Effector CD4-positive, alpha-beta T cell (primary cell): ENCODE measurements at regions not wholly inside any gene's neighbourhood (a gene's known extent, or its start where the extent isn't known, plus 50 kb on each side); places are given as distances from the start of the nearest gene placed in this dataset.
A peak's percentile ranks its signal among the peaks of the same experiment; 100 is the strongest.
"Not testable (repeated sequence)": the region's sequence is repeated elsewhere in the genome, so short reads cannot be mapped to it uniquely, and the experiment has no call there.

Source experiments
- DNase-seq: peaks from one replicate; pipeline ENCODE4 v3.0.0-alpha.2; 2020

DNA sequence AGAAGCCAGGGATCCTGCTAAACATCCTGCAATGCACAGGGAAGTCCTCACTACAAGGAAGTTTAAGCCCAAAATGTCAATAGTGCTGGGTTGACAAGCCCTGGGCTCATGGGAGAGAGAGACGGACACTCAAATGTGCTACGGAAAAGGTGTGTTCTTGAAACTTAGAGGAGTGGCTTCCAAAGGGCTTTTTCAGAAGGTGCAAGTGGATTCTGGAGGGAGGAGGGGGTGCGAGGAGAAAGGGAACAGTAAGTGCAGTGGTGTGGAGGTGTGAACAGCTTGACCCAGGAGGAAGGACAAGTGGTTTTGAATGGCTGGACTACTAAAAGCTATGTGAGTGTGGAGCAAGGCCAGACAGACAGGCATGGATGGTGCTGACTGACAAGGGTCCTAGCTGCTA lies 50.4 kb upstream of the CECR2 start:
- no peak for DNase-seq

DNA sequence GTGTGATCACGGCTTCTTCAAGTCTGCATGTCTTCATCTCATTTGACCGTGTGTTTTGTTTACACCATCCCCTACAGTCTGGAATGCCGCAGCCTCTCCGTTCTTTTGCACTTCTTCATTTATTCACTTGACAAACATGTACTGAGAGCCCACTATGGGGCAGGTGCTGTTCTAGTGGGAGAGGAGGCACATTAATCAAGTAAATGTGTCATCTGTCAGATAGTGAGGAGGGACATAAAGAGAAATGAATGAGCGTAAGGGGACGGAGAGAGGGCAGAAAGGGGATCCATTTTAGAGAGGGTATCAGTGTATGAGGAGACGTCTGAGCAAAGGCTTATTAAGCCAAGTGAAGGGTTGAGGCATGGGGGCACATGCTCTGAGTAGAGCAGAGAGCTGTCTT lies 54.0 kb upstream of the CECR2 start:
- no peak for DNase-seq

DNA sequence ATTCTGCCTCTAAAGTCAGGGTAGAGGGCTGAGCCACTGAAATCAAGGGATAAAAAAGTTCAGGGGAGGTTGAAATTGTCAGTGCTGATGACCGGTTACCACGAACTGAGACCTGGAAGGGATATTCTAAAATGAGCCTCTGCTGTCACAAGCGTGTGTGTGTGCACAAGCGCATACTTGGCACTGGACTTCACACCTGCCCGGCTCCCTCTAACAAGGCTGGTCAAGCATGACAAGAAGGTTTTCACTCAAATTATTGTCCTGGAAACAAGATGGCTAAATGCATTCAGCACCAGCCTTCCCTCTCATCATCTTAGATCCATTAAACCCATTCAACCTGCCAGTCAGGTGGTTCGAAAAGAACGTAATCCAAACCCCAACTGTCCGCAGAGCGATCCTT lies 54.8 kb upstream of the CECR2 start:
- no peak for DNase-seq

DNA sequence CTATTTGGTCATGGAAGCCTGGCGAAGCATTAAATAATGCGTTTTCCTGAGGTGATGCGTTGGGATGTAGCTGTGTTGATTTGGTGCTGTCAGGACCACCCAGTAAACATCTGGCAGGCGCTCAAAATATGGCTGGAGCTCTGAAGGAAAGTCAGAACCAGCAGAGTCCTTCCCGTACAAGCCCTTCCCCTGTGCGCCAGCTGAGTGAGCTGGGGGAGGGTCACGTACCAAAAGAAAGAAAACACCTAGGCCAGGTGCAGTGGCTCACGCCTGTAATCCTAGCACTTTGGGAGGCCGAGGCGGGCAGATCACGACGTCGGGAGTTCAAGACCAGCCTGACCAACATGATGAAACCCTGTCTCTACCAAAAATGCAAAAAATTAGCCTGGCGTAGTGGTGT lies 55.6 kb upstream of the CECR2 start:
- DNase-seq: no peak

DNA sequence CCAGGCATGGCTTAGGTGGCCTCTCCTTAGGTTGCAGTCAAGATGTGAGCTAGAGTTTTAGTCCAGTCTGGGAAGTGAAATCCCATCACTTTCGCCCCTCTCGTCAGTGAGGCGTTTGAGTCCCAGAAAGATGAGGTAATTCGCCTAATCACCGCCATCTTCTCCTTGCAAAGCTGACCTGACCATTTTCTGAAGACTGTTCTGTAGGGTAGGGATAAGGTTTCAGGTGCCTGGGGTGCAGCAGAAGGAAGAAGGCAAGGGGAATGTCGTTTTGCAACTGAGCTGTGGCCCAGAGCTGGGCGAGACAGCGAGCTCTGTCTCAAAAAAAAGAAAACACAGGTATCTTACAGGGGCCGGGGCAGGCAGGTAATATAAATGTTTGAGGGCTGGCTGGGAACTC lies 61.7 kb upstream of the CECR2 start:
- no peak for DNase-seq

DNA sequence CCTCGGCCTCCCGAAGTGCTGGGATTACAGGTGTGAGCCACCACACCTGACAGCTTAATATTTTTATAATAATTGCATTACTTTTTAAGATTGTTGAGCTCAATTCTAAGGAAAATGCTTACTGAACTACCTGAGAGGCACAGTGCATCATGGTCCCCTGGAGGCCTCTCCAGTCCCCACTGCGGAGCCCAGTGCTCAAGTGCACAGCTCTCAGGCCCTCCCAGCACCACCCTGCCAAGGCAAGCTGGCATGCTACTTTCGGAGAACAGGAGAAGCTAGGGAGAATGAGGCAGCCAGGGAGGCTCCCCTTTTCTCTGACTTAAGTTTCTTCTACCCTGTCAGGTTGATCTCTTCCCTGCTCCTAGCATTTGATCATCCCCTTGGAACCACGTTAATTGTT lies 64.2 kb upstream of the CECR2 start:
- no peak for DNase-seq

DNA sequence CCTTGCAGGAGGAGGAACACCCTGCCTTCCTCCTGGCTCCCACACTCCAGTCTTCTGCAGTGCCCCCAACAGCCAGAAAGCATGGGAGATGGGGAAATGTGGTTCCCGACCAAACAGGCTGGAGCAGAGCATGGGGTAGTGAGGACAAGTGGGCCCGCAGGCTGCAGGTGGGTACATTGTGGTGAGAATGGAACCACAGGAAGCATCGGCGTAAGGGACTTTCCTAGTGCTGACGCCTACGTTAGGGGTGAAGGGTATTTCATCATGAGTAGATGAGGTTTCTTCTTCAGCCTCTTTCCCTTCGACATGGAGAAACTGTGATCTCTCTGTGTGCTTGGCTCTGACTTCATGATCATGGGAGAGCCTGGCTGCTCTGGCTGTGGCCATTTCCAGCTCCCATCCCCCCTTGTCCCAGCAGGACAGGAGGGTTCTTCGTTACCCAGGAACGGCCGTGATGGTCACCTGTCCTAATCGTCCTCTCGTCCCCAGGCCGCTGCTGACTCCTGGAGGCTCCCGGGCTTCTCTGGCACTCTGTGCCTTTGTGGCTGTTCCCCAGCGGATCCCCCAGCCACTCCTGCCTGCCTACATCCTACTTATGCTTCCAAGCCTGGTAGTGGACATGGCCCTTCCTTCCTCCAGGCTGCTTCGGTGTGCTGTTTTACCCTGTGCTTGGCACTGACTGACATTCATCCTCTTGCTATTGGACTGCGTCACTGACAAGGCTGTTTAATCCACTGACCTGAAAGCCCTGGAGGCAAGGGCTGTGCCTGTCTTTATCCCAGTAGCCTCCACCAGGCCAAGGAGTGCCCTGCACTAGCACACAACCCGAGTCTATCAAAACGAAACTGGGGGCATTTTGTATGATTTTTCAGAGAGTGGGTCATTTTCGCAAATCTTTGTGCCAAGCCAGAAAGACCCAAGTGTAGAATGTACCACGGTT lies 65.2 kb upstream of the CECR2 start:
- DNase-seq: peak; percentile 42

DNA sequence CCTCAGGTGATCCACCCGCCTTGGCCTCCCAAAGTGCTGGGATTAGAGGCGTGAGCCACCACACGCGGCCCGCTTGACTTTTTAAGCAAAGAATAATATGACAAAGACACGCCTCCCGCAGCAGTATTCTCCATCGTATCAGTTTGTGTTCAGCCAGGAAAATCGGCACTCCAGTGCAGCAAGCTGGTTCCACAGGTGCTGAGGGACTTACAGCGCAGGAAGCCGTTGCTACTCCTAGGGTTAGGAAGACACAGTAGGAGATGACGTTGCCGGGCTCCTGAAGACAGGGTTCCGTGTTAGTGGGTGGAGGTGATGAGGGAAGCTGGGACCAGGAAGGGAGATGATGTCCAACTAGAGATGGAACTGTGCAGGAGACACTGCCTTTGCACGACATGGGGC lies 65.8 kb upstream of the CECR2 start:
- DNase-seq: no peak

DNA sequence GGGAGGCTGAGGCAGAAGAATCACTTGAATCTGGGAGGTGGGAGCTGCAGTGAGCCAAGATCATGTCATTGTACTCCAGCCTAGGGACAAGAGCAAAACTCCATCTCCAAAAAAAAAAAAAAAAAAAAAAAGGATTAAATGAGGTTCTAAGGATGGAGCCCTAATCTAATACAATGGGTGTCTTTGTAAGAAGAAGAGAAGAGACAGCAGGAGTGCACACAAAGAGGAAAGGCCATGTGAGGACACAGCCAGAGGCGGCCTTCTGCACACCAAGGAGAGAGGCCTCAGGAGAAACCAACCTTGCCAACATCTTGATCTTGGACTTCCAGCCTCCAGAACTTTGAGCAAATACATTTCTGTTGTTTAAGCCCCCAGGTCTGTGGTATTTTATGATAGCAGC lies 66.6 kb upstream of the CECR2 start:
- DNase-seq: no peak

DNA sequence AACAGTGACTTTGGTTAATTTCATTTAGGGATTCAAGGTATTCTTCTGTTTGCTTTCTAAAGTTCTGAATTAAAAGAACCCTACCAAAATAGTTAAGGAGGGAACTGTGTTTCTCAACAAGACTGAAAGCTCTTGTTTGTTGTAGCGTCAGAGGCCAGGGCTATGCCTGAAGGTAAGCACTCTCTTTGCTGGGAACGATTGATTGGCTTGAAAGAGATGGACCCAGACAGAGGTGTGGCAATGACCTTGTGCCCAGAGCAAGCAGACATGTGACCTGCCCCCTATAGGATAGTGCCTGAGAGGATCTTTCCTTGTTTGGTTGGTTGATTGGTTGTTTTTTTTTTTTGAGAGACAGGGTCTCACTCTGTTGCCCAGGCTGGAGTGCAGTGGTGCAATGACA lies 68.3 kb upstream of the CECR2 start:
- no peak for DNase-seq

DNA sequence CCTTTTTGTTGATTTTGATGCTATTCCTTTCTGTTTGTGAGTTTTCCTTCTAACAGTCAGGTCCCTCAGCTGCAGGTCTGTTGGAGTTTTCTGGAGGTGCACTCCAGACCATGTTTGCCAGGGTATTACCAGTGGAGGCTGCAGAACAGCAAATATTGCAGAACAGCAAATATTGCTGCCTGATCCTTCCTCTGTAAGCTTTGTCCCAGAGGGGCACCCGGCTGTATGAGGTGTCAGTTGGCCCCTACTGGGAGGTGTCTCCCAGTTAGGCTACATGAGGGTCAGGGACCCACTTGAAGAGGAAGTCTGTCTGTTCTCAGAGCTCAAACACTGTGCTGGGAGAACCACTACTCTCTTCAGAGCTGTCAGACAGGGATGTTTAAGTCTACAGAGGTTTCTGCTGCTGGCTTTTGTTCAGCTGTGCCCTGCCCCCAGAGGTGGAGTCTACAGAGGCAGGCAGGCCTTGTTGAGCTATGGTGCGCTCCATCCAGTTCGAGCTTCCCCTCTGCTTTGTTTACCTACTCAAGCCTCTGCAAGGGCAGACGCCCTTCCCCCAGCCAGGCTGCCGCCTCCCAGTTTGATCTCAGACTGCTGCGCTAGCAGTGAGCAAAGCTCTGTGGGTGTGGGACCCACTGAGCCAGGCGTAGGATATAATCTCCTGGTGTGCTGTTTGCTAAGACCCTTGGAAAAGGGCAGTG lies 70.3 kb upstream of the CECR2 start:
- DNase-seq: not testable (repeated sequence)

DNA sequence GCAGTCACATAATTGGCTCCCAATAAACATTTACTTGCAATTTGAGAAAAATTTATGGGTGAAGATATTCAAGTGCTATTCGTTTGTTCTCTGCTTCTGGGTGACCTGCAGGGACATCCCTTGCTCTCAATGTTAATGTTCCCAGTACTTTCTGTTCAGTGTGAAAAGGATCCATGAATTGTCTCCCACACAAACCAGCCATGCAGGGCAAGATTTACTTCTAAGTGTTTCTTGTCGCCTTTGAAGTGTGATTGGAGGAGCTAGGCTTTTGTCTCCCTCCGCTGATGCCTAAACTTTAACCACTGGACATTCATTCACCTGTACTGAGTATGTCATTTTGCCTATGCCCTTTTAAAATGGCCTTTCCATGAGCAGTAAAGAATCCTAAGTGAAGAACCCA lies 66.4 kb upstream of the ADA2 start:
- DNase-seq: no peak

DNA sequence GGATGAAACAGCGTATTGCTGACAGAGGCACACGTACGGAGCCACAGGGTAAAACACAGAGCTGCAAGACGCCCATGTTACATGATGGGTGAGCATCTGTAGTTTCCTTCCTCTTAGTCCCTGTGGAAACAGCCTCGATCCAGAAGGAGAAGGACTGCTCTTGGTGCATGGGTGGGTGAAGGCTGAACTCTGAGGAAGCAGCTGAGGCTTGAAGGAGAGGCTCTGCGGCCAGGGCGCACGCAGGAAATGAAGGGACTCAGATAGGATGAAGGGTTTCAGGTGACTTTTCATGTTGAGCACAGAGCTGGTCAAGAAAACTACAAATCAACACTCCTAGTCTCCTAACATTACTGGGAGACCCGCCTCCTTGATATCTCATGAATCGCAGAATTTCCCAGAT lies 65.7 kb upstream of the ADA2 start:
- no peak for DNase-seq

DNA sequence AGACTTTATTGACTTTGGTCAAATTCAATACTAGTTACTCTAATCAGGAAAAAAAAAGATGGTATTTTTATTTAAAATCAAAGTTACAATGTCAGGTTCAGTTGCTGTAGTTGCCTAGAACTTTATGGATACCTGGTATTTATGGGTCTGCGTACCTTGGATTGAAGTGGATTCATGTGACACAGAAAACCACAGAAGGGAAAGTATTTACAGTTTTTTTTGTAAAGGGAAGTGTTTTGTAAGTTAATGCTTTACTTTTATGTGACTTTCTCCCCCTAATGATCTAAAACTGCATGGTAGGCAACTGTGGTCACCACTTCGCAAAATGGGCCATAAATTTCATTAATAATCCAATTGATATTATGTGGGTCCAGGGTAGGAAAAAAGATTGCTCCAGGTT lies 65.2 kb upstream of the ADA2 start:
- no peak for DNase-seq

DNA sequence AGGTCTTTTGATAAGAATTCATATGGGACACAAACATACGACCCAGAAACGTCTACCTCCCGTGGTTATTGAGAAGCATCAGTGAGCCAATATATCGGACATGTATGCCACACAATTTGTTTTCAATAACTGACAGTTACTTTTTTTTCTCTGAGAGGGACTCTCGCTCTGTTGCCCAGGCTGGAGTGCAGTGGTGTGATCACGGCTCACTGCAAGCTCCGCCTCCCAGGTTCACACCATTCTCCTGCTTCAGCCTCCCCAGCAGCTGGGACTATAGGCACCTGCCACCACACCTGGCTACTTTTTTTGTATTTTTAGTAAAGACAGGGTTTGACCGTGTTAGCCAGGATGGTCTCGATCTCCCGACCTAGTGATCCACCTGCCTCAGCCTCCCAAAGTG lies 64.6 kb upstream of the ADA2 start:
- not testable (repeated sequence) for DNase-seq

DNA sequence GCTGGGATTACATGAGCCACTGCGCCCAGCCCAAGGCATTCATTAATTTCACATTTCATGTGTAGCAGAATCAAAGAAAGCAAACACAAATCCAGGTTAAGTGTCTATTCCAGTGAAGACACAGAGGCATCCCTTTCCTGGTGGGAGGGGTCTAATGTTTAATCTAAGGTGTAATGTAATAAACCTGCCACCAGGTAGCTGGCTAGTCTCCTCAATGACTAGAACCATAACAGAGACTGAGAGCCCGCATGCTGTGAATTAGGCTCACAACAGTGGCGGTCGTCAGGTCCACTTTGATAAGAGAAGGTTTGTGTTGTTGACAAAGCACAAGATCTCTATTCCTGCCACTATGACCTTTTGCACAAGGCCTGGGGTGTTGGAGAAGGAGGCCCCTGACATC lies 64.2 kb upstream of the ADA2 start:
- no peak for DNase-seq

DNA sequence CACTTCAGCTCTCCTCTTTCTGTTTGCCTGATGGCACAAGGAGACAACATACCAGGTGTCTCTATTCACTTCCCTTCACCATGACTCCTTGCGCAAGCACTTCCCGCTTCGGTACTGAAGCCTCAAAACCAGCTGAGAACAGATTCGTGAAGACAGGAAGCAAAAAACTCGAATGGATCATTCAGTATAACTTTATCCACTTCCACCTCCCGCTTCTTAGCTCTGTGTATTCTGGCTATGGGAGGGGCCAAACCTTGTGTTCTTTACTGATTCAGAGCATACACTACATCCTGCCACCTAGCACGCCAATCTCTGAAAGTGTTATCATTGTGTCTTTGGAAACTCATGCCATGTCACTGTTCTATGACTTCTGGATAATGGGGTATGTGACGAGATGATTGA lies 62.2 kb upstream of the ADA2 start:
- DNase-seq: no peak

DNA sequence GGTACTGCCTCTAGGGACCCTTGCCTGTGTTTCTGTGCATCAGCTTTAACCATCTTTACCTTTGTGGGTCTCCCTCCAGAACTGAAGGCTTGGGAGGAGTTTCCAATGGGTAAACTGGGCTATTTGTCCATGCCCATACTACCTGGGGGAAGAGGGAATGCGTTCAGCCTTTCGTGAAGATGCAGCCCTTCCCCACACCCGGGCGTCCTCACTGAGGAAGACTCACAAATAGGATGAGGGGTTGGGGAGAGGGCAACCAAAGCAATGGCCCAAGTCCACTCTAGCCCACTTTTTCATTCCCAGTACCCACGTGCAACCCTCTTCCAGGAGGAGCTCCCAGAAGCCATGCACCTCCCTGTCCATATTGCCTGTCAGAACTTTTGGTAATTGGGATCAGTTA lies 61.8 kb upstream of the ADA2 start:
- DNase-seq: no peak

DNA sequence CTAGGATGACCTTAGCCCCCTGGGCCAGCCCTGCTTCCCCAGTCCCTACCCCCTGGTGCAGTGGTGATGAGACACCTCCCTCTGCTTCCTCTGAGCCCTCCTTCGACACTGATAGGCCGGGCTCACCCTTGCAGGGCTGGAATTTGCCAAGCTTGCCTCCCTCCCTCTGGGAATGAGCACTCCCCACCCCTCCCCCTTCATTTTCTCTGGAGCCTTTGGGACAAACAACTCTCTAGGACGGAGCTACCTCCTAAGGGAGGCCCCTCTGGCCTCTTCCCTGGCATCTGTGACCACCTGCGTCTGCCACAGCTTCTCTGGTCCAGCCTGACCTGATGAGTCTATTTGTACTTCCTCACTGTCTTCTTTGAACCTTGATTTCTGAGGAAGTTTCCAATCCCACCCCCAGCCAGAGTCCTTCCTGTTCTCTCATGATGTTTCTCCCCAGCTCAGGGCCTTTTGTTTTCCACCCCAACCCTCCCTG lies 53.3 kb upstream of the ADA2 start:
- DNase-seq: no peak

DNA sequence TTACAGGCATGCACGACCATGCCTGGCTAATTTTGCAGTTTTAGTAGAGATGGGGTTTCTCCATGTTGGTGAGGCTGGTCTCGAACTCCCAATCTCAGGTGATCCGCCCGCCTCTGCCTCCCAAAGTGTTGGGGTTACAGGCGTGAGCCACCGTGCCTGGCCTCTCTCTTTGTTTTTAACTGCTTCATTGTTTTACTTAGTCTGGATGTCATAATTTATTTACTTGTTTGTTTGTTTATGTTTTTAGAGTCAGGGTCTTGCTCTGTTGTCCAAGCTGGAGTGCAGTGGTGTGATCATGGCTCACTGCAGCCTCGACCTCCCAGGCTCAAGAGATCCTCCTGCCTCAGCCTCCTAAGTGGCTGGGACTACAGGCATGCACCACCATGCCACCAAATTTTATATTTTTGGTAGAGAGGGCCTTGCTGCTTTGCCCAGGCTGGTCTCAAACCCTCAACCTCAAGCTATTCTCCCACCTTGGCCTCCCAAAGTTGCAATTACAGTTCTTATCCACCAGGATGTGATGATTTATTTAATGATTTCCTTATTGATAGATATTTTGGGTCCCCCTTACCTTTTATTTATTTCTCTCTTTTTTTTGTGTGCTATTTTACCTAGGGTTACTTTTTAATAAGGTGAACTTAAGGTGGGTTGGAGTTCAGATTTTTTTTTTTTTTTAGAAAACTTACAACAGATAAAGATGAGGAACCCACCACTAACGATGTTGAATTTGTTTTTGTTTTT lies 52.6 kb upstream of the ADA2 start:
- DNase-seq: no peak

DNA sequence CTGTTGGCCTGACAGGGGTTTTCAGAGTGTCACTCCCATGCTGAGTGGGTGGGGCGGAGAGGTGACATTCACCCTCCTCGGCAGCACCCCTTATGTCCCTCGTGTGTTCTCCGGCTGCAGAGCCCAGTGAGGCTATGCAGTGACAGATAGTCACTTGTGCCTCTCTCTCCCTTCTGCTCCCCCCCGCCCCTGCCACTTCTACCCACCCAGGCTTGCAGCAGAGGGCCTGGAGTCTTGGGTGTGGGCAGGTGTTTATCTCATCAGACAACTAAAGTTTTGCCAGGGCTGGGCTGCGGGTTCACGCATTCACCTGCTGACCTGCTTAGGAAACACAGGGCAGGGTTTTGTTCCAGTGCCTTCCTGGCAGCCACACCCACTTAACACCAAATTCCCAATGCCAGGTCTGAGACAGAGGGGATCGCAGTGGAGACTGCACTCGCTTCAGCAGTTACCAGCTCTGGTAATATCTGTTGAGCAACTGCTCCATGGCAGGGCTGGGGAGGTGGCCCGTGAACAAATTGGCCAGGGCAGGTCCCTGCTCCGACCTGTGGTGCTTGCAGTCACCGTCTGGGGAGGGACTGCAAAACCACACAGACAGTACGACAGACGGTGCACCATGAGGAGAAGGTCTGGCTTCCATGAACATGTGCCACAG lies 50.5 kb upstream of the ADA2 start:
- DNase-seq: no peak

DNA sequence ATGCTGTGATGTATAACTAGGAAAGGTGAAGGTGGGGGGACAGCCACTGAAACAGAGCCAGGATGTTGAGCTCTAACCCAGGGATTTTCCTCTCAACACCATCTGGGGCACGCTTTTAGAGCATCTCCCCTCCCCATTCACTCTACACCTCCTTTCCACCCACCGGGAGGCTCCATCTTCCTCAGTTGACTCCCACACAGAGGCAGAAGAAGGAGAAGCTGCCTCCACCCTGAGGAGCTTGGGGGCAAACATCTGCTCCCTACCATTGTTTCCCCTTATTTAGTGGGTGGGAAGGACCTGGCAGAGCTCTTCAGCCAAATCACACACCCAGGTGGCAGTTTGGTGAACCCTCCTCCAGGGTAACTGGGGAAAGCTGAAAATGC lies 50.0 kb upstream of the ADA2 start:
- no peak for DNase-seq
